ENCODE measurements at regions not wholly inside any gene's neighbourhood (a gene's known extent, or its start where the extent isn't known, plus 50 kb on each side); places are given as distances from the start of the nearest gene placed in this dataset.
A peak's percentile ranks its signal among the peaks of the same experiment; 100 is the strongest.

DNA sequence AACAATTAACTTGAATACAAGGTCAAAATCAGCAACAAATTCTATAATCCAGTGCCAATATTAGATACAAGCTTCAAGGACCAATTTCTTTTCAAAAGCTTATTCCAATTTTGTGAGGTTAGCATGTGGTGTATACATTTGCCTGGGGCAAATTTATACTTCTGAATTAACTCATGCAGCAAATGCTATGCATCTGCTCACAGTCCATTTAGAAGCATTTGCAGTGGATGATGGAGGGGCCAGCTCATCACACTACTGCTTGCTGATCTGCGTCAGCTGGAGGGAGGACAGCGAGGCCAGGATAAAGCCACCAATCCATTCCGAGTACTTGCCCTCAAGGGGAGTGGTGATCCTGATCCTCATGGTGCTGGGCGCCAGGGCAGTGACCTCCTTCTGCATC, 474.3 kb upstream of the KIF2A start:
- Histone ChIP-seq H3K4me3 (no peak overlapping the region), H3K4me1 (no peaks in the 10 kb centered on the region), H3K27me3 (no peaks in the 10 kb centered on the region), H3K27ac (no peak overlapping the region), H3K9me3 (no peaks in the 10 kb centered on the region), H3K36me3 (replicated peaks in 1 of 2; ENCODE audit: insufficient read depth in 1 of 2, low read depth in 2 of 2) (no peaks in the 10 kb centered on the region)
- 92 to 100% methylated on average over 4 of the region's 4 CpGs for WGBS, 2 donors
- no peak for ATAC-seq
- no peak for DNase-seq
- TF ChIP-seq, protein P1, sequence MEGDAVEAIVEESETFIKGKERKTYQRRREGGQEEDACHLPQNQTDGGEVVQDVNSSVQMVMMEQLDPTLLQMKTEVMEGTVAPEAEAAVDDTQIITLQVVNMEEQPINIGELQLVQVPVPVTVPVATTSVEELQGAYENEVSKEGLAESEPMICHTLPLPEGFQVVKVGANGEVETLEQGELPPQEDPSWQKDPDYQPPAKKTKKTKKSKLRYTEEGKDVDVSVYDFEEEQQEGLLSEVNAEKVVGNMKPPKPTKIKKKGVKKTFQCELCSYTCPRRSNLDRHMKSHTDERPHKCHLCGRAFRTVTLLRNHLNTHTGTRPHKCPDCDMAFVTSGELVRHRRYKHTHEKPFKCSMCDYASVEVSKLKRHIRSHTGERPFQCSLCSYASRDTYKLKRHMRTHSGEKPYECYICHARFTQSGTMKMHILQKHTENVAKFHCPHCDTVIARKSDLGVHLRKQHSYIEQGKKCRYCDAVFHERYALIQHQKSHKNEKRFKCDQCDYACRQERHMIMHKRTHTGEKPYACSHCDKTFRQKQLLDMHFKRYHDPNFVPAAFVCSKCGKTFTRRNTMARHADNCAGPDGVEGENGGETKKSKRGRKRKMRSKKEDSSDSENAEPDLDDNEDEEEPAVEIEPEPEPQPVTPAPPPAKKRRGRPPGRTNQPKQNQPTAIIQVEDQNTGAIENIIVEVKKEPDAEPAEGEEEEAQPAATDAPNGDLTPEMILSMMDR (IDR thresholded peaks at IDR 0.05) = no peak
- no peak for TF ChIP-seq POLR2A (IDR thresholded peaks at IDR 0.05)
- intact Hi-C loops (cut with DNase I) = no loop called here

DNA sequence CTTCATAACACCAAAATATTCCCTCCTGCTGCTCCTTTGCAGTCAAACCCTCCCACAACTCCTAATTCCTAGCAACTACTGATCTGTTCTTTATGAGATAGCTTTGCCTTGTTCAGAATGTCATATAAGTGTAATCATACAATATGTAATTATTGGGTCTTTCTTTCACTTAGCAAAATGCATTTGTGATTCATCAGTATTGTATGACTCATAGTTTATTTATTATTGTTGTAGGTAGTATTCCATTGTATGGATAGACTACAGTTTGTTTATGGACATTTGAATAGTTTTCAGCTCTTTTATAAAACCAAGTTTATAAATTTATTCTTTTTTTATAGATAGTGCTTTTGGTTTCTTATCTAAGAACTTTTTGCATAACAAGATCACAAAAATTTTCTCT, 468.2 kb upstream of the KIF2A start:
- Histone ChIP-seq H3K4me1 (peaks cover 18% of the 10 kb centered on the region), H3K27me3 (no peaks in the 10 kb centered on the region), H3K27ac (no peak overlapping the region), H3K36me3 (replicated peaks in 1 of 2; ENCODE audit: insufficient read depth in 1 of 2, low read depth in 2 of 2) (no peaks in the 10 kb centered on the region), H3K9me3 (no peaks in the 10 kb centered on the region), H3K4me3 (no peak overlapping the region)
- ATAC-seq = no peak
- DNase-seq = no peak
- intact Hi-C loops (cut with DNase I) = no loop called here
- TF ChIP-seq, protein P1 (IDR thresholded peaks at IDR 0.05) = no peak
- TF ChIP-seq POLR2A (IDR thresholded peaks at IDR 0.05) = no peak

DNA sequence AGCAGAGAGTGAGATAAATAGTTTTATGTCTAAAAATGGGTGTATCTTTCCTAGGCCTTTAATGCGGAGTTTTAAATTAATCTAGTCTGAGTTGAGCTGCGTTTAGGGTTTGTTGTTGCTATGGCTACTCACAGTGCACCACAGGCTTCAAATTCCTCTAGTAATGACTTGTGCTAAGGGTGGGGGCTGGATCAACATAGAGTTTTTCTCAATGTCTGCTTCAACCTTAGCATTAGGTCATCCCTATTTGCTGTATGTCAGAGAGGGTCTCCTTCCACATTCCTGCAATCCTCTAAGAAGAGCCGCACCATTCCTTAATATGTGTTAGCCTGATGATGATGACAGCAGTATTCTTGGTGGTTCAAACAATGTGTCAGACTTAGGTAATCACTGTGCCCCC, 465.6 kb upstream of the KIF2A start:
- DNase-seq (no peak), ATAC-seq (peak; percentile 40)
- TF ChIP-seq, protein P1 (IDR thresholded peaks at IDR 0.05) = no peak
- TF ChIP-seq POLR2A (IDR thresholded peaks at IDR 0.05) = no peak
- Histone ChIP-seq H3K4me1 (peaks cover 31% of the 10 kb centered on the region), H3K36me3 (replicated peaks in 1 of 2; ENCODE audit: insufficient read depth in 1 of 2, low read depth in 2 of 2) (no peaks in the 10 kb centered on the region), H3K27ac (no peak overlapping the region), H3K27me3 (no peaks in the 10 kb centered on the region), H3K9me3 (no peaks in the 10 kb centered on the region), H3K4me3 (no peak overlapping the region)
- 67 to 71% methylated on average over 3 of the region's 3 CpGs for WGBS, 2 donors
- intact Hi-C loops (cut with DNase I) = no loop called here

DNA sequence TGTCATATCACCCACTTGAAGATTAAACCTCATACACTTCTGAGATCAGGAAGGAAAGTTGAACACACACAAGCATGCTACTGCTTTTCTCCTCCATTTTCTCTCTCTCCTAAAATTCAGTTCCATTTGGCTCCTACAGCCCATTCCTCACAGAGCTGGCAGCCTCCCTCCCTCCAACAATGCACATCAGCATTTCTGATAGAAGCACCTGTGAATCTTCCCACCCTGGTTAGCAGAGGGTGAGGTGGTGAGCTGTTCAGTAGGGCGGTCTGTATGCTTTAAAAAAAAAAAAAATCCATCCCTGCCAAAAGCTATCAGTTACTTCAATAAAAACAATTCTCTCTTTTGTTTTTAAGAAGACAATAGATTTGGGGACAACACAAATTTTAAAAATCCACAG, 463.2 kb upstream of the KIF2A start:
- intact Hi-C loops (cut with DNase I) = no loop called here
- no peak overlapping the region for H3K4me3 ChIP-seq
- H3K36me3 ChIP-seq (replicated peaks in 1 of 2; ENCODE audit: insufficient read depth in 1 of 2, low read depth in 2 of 2) = no peaks in the 10 kb centered on the region
- TF ChIP-seq POLR2A (IDR thresholded peaks at IDR 0.05) = no peak
- TF ChIP-seq, protein P1 (IDR thresholded peaks at IDR 0.05) = no peak
- no peaks in the 10 kb centered on the region for H3K27me3 ChIP-seq
- no peaks in the 10 kb centered on the region for H3K9me3 ChIP-seq
- peaks cover 31% of the 10 kb centered on the region for H3K4me1 ChIP-seq
- H3K27ac ChIP-seq = peak overlapping the region in 2 of 4 donors; percentile 28 to 45
- ATAC-seq (peak; percentile 95), DNase-seq (peak; percentile 59 to 81 (median 78))
- WGBS, 2 donors = 41 to 55% methylated on average over 1 of the region's 1 CpG

DNA sequence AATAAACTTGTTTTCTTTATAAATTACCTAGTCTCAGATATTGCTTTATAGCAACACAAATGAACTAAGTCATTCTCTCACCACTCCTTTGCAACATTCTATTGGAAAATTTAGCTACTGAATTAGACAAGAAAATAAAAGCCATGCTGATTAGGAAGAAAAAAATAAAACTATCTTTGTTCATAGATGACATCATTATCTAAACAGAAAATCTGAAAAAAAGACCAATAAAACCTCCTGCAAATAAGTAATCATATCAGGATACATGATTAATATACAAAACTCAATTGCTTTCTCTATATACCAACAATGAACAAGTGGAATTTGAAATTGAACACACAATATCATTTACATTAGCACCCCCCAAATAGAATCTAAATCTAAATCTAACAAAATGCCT, 455.3 kb upstream of the KIF2A start:
- H3K9me3 ChIP-seq = no peaks in the 10 kb centered on the region
- H3K27ac ChIP-seq = no peak overlapping the region
- intact Hi-C loops (cut with DNase I) = no loop called here
- H3K27me3 ChIP-seq = no peaks in the 10 kb centered on the region
- no peaks in the 10 kb centered on the region for H3K4me1 ChIP-seq
- H3K36me3 ChIP-seq (replicated peaks in 1 of 2; ENCODE audit: insufficient read depth in 1 of 2, low read depth in 2 of 2) = no peaks in the 10 kb centered on the region
- ATAC-seq = no peak
- DNase-seq = no peak
- TF ChIP-seq, protein P1 (IDR thresholded peaks at IDR 0.05) = no peak
- no peak for TF ChIP-seq POLR2A (IDR thresholded peaks at IDR 0.05)
- no peak overlapping the region for H3K4me3 ChIP-seq

All from body of pancreas (tissue), 4 donors.